ENCODE measurements at regions not wholly inside any gene's neighbourhood (a gene's known extent, or its start where the extent isn't known, plus 50 kb on each side); places are given as distances from the start of the nearest gene placed in this dataset.
"Not testable (repeated sequence)": the region's sequence is repeated elsewhere in the genome, so short reads cannot be mapped to it uniquely, and the experiment has no call there.

GRCh38 chr1:166511761-166512160 is 327.5 kb upstream of the POGK start:
- DNase-seq, result no peak

- no peak for DNase-seq
Measured at GRCh38 chr1:166514067-166514466, 325.2 kb upstream of the POGK start.

DNA sequence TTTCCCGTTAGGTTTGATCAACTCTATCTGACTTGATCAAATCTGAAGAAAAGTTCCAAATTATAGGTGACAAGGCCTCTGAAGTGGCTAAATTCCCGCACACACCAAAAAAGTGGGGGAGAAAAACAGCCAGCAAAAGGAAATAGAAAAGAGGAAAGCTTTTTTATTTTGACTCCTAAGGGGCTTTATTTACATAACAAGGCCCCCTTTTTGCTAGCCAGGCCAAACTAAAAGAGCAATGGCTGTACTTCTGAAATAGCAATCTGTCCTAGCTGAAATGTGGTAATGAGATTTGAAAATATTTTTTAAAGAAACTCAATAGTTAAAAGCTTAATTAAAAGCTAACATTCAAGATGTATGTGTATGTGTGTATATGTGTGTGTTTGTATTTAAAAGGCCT is 311.5 kb upstream of the POGK start:
- no peak for DNase-seq

GRCh38 chr1:166538646-166539045 is 300.6 kb upstream of the POGK start:
- DNase-seq, result no peak

- no peak for DNase-seq
Measured at GRCh38 chr1:166544036-166544435, 295.2 kb upstream of the POGK start.

GRCh38 chr1:166544561-166544960 is 294.7 kb upstream of the POGK start:
- no peak for DNase-seq

- DNase-seq, result no peak
Measured at GRCh38 chr1:166552706-166553105, 286.6 kb upstream of the POGK start.

DNA sequence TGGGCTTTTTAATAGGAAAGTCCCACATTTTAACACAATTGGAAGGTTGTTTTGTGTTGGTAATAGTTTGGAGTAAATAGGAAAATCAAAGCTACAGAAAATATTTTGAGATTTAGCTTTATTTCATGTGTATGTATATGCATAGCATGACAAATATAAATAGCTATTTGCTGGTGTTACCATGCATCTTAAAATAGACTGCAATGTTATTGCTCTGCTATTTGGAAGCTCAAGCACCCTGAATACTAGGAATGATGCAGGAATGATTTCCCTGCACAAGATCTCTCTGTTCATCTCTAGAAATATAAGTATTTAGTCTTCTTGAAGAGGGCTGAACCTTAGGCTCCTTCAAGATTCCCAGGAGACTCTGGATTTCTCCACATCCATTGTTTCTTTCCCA is 268.3 kb upstream of the POGK start:
- DNase-seq, result no peak

- no peak for DNase-seq
Measured at GRCh38 chr1:166573199-166573598, 266.1 kb upstream of the POGK start.

DNA sequence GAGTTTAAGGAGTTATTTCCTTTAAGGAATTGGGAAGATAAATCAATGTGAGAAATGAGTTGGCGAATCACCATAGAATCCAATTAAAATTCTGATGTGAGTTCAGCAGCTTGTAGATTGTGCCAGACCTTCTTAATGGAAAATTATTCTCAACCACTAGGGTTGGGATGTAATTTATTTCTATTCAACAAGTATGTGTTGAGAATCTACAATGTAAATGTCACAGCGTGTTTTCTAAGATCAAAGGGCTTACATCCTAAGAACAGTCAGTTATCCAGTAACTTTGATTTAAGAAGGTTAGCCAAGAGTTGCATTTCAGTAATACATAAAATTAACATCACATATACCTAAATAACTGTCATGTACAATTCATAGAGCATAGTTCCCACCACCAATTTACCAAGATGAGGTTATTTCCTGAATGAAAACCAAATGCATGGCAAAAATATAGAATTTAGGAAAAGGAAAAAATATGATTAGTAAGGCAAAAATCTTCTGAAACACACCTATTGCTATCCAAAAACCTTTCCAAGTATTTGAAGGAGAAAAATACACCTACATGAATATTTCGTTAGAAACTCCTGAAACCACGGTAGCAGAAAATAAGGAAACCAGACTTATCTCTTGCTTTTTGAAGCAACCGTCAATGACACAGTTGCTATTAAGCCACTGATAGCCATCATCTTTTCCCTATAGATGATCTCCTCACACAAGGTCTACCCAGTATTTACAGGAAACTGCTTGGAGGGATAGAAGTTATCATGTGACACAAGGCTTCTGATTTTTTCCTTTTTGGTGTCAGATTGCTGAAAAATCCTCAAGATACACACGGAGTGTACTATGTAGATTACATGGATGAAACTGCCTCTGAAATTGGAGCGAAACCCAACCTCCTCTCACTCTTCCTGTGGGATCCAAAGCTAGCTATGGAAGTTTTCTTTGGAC is 259.4 kb upstream of the POGK start:
- no peak for DNase-seq

DNA sequence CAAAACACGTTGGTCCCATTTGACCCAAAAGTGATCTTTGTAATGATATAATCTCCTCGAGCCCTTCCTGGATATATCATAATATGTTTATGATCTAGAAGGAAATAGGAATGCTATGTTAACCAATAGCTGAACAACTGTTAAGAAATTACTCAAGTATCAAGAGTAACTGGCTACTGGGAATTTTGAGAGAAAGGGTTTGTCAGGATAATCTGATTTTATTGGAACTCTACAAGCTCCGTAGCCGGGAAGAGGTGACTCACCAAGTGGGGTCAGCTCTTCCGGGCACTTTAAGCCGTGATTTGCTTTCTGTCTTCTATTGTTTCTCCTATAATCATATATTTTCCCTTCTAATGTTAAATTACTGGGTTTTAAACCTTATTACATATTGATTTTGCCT is 250.5 kb upstream of the POGK start:
- DNase-seq, result no peak

DNA sequence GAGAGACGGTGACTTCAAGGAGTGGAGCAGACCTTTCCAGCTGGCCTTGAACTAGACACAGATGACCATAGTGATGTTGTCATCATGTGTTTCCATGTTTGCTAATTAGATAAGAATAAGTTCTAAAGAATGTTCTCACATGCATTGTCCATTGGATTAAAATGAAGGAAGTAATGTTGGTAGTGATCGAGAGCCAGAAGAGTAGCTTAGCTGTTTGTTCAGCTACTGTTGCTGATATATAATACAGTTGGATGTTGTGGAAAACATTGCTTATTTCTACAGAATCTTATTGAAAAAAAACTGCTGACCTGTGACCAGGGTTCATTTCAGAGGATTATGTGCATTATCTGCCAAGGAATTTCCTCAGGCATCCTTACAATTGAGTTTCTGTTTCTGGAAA is 249.1 kb upstream of the POGK start:
- no peak for DNase-seq

- no peak for DNase-seq
Measured at GRCh38 chr1:166594646-166595045, 244.6 kb upstream of the POGK start.

DNA sequence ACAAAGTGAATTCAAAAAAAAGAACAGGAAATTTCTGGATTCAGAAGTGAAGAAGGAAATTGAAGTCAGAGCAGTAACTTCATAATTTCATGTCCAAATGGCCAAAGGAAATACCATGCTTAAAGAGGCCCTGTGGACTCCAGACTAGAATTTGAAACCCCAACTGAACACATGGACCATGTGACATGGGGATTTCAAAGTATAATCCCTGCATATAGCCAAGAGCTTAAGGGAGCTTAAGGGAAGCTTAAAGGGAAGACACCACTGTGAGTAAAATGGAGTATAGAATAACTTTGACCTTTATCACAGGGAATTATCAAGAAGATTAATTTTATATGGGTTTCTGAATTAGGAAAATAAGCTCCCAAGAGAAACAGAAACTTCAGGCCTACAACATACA is 241.8 kb upstream of the POGK start:
- no peak for DNase-seq

GRCh38 chr1:166600574-166600973 is 238.7 kb upstream of the POGK start:
- no peak for DNase-seq

GRCh38 chr1:166601650-166602278 is 237.5 kb upstream of the POGK start:
- no peak for DNase-seq

DNA sequence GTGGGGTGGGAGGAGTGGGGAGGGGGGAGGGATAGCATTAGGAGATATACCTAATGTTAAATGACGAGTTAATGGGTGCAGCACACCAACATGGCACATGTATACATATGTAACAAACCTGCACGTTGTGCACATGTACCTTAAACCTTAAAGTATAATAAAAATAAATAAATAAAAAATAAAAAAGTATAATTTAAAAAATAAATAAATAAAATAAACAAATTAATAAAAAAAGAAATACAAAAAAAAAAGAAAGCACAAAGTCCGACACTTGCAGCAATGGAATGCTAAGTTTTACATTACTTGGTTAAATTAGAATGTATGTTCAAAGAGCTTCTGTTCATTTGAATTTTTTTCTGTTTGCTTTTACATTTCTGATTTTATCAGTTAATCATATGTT is 236.5 kb upstream of the POGK start:
- DNase-seq, result not testable (repeated sequence)

DNA sequence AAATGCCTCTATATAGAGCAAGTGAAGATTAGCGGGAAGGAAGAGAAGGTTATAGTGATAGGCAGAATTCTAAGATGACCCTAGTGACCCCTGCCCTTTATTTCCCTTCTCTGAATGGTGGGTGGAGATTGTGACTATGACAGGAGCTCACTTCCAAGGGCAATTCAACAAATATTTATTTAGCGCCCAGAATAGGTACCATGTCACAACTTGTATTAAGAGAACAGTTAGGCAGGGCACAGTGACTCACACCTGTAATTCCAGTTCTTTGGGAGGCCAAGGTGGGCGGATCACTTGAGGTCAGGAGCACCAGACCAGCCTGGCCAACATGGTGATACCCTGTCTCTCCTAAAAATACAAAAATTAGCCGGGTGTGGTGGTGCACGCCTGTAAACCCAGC is 236.0 kb upstream of the POGK start:
- no peak for DNase-seq

GRCh38 chr1:166605137-166605536 is 234.1 kb upstream of the POGK start:
- DNase-seq, result no peak

GRCh38 chr1:166612886-166613285 is 226.4 kb upstream of the POGK start:
- no peak for DNase-seq

DNA sequence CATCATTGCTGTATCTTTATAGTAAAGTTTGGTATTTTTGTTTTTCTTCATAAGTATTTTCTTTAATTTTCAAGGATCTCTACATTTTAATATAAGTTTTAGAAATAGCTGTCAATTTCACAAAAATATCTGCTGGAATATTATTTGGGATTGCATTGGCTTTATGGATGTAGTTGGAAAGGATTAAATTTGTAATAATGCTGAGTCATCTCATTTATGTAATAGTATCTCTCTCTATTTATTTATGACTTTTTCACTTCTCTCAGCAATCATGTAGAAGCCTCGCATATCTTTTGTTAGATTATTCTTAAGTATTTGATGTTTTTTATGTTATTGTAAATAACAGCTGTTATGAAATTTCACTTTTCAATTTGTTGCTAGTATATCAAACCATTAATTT is 223.1 kb upstream of the POGK start:
- no peak for DNase-seq

DNA sequence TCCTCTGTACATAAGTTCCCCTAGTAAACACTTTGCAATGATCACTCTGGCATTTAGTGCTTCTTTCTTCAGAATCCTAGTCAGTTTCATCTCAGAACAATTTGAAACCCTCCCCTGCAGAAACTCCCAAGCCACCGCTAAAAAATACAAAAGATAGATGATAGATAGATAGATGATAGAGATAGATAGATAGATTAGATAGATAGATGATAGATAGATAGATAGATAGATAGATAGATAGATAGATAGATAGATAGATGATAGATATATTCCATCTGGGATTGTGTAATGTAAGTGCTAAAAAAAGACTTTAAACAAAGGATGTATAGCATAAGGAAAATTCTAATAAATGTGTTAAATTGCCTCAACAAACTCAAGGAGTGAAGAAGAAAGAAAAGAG is 212.6 kb upstream of the POGK start:
- no peak for DNase-seq

DNA sequence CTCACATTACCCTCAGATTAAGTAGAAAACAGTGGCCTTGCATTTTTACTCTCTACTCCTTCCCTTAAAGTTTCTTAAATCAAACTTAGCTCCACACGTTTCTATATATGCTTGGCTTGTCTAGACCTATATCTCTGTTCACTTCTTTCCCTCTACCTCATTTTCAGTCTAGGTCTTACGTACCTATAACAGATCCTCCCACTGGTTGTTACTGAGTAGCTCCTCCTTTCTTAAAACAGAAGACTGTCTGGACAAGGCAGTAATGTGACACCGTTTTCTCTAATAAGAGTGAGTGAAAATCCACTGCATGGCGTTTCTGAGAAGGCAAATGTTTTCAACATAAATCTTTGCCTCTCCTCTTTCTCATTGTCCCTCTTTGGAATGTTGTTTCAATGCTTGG is 211.7 kb upstream of the POGK start:
- no peak for DNase-seq

DNA sequence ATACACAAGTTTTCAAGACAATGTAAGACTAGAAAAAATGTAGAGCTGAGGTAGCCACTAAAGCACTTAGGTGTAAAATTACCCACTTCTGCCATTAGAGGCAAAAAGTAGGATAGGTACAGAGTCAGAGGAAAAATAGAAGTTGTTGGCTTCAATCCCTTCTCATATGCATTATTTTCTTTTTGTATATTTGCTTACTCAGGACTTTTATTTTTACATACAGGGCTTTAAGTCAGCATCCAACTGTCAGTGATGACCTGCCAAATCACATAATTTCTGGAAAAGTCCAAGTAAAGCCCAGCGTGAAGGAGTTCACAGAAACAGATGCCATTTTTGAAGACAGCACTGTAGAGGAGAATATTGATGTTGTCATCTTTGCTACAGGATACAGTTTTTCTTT is 211.0 kb upstream of the POGK start:
- no peak for DNase-seq

- DNase-seq, result no peak
Measured at GRCh38 chr1:166629946-166630345, 209.3 kb upstream of the POGK start.
